ENCODE measurements at regions not wholly inside any gene's neighbourhood (a gene's known extent, or its start where the extent isn't known, plus 50 kb on each side); places are given as distances from the start of the nearest gene placed in this dataset.

- TF ChIP-seq CHD7 (IDR thresholded peaks at IDR 0.05; ENCODE audit: insufficient replicate concordance, low read length) = no peak
- TF ChIP-seq TCF12 (IDR thresholded peaks at IDR 0.05; ENCODE audit: low read depth, low read length) = no peak
- no peak for TF ChIP-seq BCL11A (IDR thresholded peaks at IDR 0.05; ENCODE audit: low read depth in 2 of 2, low read length in 2 of 2)
- TF ChIP-seq EP300 (IDR thresholded peaks at IDR 0.05; ENCODE audit: borderline replicate concordance in 1 of 2, low read depth in 2 of 2, low read length in 2 of 2) = no peak
- no peak for TF ChIP-seq KDM5A (IDR thresholded peaks at IDR 0.05; ENCODE audit: low read length)
- TF ChIP-seq BRCA1 (IDR thresholded peaks at IDR 0.05; ENCODE audit: low read depth, low read length) = no peak
- TF ChIP-seq GTF2F1 (IDR thresholded peaks at IDR 0.05; ENCODE audit: borderline replicate concordance, low read depth, low read length) = no peak
- TF ChIP-seq TAF1 (IDR thresholded peaks at IDR 0.05; ENCODE audit: low read depth, low read length) = no peak
These were observed 292.4 kb upstream of the PWP1 start (continued) for GRCh38 chr12:107393043-107393717.

Measured in H1 (cell line).